ENCODE measurements at regions not wholly inside any gene's neighbourhood (a gene's known extent, or its start where the extent isn't known, plus 50 kb on each side); places are given as distances from the start of the nearest gene placed in this dataset.

DNA sequence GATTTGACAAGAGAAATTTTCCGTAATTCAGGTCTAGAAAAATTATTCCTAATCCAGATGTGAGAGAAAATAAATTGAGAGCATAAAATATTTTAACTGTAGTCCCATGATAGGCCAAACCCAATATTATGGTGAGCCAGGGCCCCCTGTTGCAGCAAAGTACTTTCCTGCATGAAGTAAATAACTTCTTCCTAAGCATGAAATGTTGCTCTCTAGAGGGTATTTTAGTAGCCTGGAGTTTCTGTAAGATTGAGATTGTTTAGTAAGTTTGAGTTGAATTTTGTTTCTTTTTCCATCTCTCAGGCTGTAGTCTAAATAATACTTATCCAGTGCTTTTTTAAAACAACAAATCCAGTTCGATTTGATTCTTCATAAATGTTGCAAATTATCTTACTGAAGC lies 317.5 kb upstream of the MPDZ start:
- TF ChIP-seq POLR2A (IDR thresholded peaks at IDR 0.05; ENCODE audit: low read depth, low read length) (no peak), EZH2 (IDR thresholded peaks at IDR 0.05; ENCODE audit: borderline replicate concordance, control insufficient read depth, low read depth, low read length) (no peak), MYC (IDR thresholded peaks at IDR 0.05; ENCODE audit: insufficient read depth, insufficient read length, insufficient replicate concordance, low read length, severe bottlenecking) (no peak), CTCF (IDR thresholded peaks at IDR 0.05 in 2 of 3, conservative IDR thresholded peaks at IDR 0.05 in 1 of 3; ENCODE audit: control insufficient read depth in 2 of 3, extremely low read depth in 1 of 3, insufficient read depth in 1 of 3, low read depth in 3 of 3, low read length in 3 of 3) (no peak), SUPT20H (IDR thresholded peaks at IDR 0.05; ENCODE audit: borderline replicate concordance, control insufficient read depth, low read depth, low read length) (no peak), BHLHE40 (IDR thresholded peaks at IDR 0.05; ENCODE audit: borderline replicate concordance in 1 of 2, low read depth in 2 of 2, low read length in 1 of 2) (no peak), POLR2AphosphoS5 (IDR thresholded peaks at IDR 0.05; ENCODE audit: low read length) (no peak), ZNF592 (IDR thresholded peaks at IDR 0.05) (no peak), NFXL1 (IDR thresholded peaks at IDR 0.05; ENCODE audit: borderline replicate concordance) (no peak), JUND (IDR thresholded peaks at IDR 0.05; ENCODE audit: low read depth, low read length) (no peak), CBFB (IDR thresholded peaks at IDR 0.05; ENCODE audit: low read depth) (no peak)
- TF ChIP-seq, protein P1, sequence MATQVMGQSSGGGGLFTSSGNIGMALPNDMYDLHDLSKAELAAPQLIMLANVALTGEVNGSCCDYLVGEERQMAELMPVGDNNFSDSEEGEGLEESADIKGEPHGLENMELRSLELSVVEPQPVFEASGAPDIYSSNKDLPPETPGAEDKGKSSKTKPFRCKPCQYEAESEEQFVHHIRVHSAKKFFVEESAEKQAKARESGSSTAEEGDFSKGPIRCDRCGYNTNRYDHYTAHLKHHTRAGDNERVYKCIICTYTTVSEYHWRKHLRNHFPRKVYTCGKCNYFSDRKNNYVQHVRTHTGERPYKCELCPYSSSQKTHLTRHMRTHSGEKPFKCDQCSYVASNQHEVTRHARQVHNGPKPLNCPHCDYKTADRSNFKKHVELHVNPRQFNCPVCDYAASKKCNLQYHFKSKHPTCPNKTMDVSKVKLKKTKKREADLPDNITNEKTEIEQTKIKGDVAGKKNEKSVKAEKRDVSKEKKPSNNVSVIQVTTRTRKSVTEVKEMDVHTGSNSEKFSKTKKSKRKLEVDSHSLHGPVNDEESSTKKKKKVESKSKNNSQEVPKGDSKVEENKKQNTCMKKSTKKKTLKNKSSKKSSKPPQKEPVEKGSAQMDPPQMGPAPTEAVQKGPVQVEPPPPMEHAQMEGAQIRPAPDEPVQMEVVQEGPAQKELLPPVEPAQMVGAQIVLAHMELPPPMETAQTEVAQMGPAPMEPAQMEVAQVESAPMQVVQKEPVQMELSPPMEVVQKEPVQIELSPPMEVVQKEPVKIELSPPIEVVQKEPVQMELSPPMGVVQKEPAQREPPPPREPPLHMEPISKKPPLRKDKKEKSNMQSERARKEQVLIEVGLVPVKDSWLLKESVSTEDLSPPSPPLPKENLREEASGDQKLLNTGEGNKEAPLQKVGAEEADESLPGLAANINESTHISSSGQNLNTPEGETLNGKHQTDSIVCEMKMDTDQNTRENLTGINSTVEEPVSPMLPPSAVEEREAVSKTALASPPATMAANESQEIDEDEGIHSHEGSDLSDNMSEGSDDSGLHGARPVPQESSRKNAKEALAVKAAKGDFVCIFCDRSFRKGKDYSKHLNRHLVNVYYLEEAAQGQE (IDR thresholded peaks at IDR 0.05; ENCODE audit: low read depth, low read length), result no peak
